ENCODE measurements at regions not wholly inside any gene's neighbourhood (a gene's known extent, or its start where the extent isn't known, plus 50 kb on each side); places are given as distances from the start of the nearest gene placed in this dataset.

GRCh38 chr4:58935332-58935731 lies 1825.1 kb upstream of the IGFBP7 start (continued):
- no peak for TF ChIP-seq HMGXB3 (CRISPR knock-in tag; IDR thresholded peaks at IDR 0.05; ENCODE audit: borderline replicate concordance)
- TF ChIP-seq, protein P1, sequence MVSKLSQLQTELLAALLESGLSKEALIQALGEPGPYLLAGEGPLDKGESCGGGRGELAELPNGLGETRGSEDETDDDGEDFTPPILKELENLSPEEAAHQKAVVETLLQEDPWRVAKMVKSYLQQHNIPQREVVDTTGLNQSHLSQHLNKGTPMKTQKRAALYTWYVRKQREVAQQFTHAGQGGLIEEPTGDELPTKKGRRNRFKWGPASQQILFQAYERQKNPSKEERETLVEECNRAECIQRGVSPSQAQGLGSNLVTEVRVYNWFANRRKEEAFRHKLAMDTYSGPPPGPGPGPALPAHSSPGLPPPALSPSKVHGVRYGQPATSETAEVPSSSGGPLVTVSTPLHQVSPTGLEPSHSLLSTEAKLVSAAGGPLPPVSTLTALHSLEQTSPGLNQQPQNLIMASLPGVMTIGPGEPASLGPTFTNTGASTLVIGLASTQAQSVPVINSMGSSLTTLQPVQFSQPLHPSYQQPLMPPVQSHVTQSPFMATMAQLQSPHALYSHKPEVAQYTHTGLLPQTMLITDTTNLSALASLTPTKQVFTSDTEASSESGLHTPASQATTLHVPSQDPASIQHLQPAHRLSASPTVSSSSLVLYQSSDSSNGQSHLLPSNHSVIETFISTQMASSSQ (IDR thresholded peaks at IDR 0.05; ENCODE audit: low read depth), result no peak
- TF ChIP-seq, protein P1 (CRISPR knock-in tag; IDR thresholded peaks at IDR 0.05; ENCODE audit: borderline replicate concordance), result no peak

DNA sequence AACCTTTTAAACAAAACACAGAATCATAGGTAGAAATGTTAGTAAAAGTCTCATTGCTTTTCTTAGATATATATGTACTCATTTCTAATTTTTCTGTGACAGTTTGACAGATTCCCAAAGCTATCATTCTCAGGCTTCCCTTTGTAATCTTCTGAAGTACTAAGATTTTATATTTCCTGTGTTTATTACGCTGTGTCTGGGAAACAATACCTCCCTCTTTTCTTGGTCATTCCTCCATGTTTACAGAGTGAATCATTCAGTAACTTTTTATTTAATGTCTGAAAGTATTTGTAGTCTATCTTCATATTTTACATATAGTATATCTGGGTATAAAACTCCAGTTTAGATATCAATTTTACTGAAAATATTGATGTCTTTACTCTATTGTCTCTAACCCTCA lies 1826.3 kb upstream of the IGFBP7 start:
- Histone ChIP-seq H3K27me3 (ENCODE audit: control insufficient read depth in 1 of 2, insufficient read depth in 2 of 2, low read length in 2 of 2) (no peaks in the 10 kb centered on the region), H3K4me2 (ENCODE audit: low read depth, low read length) (no peak overlapping the region), H4K20me1 (ENCODE audit: insufficient read depth, low read length) (no peaks in the 10 kb centered on the region), H3K79me2 (ENCODE audit: insufficient read depth, low read length) (no peaks in the 10 kb centered on the region), H3K27ac (ENCODE audit: extremely low read length, insufficient read depth, low read length) (no peak overlapping the region), H3K9ac (ENCODE audit: insufficient read depth, low read depth, low read length) (no peak overlapping the region), H3K4me1 (ENCODE audit: insufficient read depth, low read length) (no peaks in the 10 kb centered on the region), H3K36me3 (replicated peaks in 1 of 2; ENCODE audit: control insufficient read depth in 1 of 2, insufficient read depth in 2 of 2, low read length in 2 of 2) (no peaks in the 10 kb centered on the region), H3K4me3 (replicated peaks in 1 of 3; ENCODE audit: insufficient read depth in 1 of 3, low read depth in 2 of 3, low read length in 3 of 3) (no peak overlapping the region), H3K9me3 (ENCODE audit: low read length) (peaks cover 72% of the 10 kb centered on the region), H2AFZ (ENCODE audit: low read length) (no peak overlapping the region)
- ATAC-seq (no peak), FAIRE-seq (no peak), DNase-seq (ENCODE audit: low spot score) (no peak)
- WGBS (ENCODE audit: low lambda C conversion rate), result 6% methylated on average over 1 of the region's 1 CpG
- no peak for TF ChIP-seq ZNF570 (CRISPR knock-in tag; IDR thresholded peaks at IDR 0.05; ENCODE audit: borderline replicate concordance)
- TF ChIP-seq ZNF879 (CRISPR knock-in tag; IDR thresholded peaks at IDR 0.05), result no peak
- no peak for TF ChIP-seq KLF12 (CRISPR knock-in tag; IDR thresholded peaks at IDR 0.05; ENCODE audit: borderline replicate concordance)
- TF ChIP-seq MAF1 (CRISPR knock-in tag; IDR thresholded peaks at IDR 0.05; ENCODE audit: borderline replicate concordance), result no peak
- CTCF ChIA-PET (ENCODE audit: low intra/inter-chr PET ratio, low total read pairs), result no interaction called here
- BruUV-seq (replicated peaks), result no TSS peak
- POLR2A ChIA-PET, result no interaction called here
- in situ Hi-C loops (cut with HindIII; ENCODE audit: extremely low pct_ligation_motif_present, low pct_unique_long_range_greater_than_20kb) (no loop called here), intact Hi-C loops (cut with micrococcal nuclease; ENCODE audit: unreplicated experiment) (no loop called here)
